Activated effector memory CD4-positive, alpha-beta T cell treated with anti-CD3 and anti-CD28 coated beads, Interleukin-2, amount 50 U/mL, for 16 hours (primary cell): ENCODE measurements at regions not wholly inside any gene's neighbourhood (a gene's known extent, or its start where the extent isn't known, plus 50 kb on each side); places are given as distances from the start of the nearest gene placed in this dataset.
A peak's percentile ranks its signal among the peaks of the same experiment; 100 is the strongest.

Experiments used
- DNase-seq: peaks from one replicate; pipeline ENCODE4 v3.0.0-alpha.2; 2020

DNA sequence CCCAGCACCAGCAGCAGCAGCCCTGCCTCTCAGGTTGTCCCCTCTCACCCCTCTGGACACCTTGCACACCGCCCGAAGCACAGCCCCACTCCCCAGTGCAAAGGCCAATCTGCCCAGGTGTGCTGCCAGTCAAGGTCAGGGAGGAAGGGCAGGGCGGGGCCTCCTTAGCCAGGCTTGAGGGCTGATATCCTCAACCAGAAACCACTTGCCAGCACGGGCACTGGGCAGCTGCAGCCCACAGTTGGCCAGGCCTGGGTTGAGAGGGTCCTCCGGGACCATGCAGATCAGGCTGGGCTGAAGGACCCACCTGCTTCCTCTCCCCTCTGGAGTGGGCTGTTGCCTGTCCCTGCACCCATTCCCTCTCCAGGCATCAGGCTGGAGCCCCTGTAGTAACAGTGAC is 588.3 kb downstream of the NPHP4 start:
- DNase-seq, result no peak

GRCh38 chr1:5402618-5403017 is 589.6 kb downstream of the NPHP4 start:
- DNase-seq, result no peak

DNA sequence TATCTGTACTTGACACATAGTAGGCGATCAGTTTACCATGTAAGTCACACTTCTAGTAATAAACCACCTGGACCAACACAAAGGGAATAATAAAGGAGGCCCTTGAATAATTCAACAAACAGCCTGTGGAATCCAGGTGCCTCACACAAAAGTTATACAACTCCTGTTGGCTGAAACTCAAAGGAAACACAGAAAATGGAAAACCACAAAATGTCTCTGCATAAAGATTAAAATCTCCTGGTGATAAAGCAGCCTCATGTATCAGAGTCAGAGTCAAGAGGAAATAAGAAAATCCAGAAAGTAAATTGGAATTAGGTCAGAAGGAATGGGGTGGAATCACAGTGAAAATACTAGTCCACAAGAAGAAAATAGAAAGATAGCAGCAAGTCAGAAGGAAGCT is 592.5 kb downstream of the NPHP4 start:
- DNase-seq, result no peak

DNA sequence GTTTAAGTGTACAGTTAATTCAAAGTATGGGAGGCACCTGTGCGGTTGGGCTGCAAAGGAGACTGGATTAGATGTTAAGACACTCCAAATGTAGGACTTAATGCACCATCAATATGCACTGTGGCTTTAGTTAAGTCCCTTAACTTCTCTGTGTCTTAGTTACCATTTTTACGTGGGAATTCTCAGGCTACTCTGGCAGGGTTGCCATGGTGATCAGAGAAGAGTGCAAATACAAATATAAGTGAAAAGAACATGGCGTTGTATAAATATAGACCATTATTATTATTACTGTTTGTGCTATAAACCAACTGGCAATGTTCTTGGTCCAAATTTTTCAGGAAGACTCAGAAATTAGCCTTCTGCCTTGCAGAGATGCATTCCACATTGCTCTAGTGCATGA is 595.6 kb downstream of the NPHP4 start:
- DNase-seq, result no peak

- no peak for DNase-seq
Measured at GRCh38 chr1:5394111-5394510, 598.1 kb downstream of the NPHP4 start.

GRCh38 chr1:5393603-5394002 is 598.6 kb downstream of the NPHP4 start:
- DNase-seq, result no peak

DNA sequence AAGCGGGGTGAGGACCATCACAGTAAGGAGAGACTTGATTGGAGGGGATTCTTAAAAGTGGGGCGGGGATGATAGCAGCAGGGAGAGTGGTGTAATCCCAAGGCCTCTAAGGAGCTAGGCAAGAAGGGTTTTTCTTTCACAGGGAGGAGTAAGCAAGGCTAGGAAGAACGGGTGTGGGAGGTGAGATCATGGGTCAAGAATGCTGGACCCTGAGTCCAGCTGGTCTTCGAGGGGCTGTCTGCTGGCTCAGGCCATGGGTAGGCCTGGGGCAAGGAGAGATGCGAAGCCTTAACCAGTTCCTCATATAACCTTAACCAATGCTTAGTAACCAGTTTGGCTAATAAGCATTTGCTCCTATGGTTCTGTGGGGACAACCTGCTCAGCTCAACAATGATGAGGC is 599.1 kb downstream of the NPHP4 start:
- no peak for DNase-seq

GRCh38 chr1:5391725-5392124 is 600.5 kb downstream of the NPHP4 start:
- DNase-seq, result peak; percentile 24

GRCh38 chr1:5390504-5390903 is 601.7 kb downstream of the NPHP4 start:
- no peak for DNase-seq

DNA sequence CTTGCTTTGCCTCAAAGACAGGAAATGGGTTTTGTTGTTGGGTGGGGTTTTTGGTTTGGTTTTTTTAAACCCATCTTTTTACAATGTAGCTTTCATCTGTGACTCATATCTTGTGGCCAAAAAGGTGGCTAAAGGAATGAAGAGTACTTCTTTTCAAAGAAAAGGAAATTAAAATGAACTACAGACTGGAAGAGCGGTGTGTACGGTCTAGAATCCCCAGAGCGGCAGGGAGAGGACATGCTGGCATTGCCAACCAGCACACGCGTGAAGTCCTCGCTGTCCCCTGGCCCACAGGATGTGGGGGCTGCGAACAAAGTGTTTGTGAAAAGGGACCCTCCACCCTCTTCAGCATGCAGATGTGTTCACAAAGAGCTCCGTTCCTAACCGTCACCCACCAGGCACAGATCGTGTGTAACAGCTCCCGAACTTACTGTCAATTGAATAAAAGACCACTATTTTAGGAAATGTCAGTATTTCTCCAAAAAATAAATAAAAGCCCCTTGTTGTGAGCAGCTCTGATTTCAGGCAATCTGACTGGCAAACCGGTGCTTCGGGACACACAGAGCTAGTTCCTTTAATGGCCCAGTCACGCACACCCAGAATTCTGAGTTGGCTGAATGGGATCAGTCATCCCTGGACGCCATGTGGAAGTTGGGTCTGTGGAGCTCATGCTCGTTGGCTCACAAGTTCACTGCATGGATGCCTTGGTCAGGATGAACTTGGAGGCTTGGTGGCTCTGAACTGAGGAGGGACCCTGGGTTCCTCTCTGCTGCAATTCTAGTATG is 602.9 kb downstream of the NPHP4 start:
- DNase-seq, result no peak

DNA sequence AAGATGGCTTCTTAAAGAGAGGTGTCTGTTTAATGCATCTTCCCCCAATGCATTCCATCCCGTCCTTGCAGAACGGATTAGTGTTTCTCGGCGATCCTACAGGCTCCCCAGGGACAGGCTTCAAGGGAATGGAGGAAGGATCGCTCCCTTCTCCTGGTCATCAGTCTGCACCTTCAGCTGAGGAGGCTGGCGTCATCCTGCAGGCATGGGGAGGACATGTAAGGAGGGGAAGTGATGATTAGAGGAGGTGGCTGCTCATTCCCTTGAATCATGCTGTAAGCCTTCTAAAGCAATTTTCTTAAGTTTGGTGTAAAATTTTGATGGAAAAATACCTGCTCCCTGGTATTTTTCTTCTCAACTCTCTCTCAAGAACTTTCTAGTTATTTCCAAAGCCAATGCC is 603.6 kb downstream of the NPHP4 start:
- no peak for DNase-seq

DNA sequence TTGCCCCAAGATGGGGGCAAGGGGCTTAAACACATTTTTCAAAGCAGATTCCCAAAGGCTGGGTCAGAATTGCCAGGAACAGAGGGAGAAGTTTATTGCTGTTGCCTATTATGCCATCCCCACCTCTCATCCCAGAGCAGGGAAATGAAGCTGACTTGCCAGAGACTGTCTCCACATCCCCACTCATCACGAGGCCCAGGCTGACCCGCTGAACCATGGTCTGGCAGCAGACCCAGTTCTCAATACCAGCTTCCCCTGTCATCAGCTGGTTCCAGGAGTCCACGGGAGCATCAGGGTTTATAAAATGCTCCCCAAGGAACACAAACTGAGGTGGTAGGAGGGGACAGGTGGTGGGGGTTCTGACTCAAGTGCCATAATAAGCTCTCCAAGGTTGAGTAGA is 605.9 kb downstream of the NPHP4 start:
- DNase-seq, result peak; percentile 24

DNA sequence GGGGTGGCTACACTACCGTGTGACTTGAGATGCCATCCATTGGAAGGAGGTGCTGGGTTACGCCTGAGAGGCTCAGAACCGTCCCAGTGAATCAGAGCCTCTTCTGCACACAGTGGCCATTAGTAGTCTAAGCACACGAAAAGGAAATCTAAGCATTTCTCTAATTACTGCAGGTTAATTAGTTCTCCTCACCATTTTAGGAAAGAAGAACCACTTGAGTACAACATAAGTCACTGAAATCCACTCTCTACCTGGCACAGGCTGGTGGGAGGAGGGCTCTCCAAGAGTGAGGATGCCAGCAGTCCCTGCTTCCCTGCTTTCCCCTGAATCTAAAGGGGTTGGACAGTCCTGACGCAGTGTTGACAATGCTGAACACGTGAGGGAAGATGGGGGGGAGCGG is 606.3 kb downstream of the NPHP4 start:
- DNase-seq, result peak; percentile 10

DNA sequence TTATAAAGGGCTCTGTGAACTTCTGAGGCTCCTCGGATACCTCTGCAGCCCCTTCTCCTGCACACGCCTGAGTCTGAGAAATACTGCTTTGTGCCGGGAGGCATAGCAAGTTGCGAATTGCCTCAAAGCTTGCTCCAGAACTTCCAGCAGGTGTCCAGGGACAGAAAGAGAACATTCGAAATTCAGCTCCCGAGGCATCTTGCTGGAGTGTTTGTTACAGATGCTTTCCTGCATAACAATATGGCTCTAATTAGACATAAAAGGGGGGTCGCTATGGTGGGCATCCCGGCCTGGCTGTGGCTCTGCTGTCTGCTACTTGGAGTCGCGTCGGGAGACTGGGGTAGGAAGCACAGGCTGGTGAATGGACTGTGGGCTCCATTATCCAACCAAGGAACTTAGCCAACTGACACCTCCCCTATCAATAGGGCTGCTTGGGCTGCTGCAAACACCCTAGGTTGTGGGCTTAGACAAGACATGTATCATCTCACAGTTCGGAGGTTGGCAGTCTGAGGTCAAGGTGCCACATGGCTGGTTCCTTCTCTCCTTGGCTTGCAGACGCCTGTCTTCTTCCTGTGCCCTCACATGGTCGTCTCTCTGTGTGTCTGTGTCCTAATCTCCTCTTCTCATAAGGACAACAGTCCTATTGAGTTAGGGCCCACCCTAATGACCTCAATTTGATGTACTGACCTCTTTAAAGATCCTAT is 607.0 kb downstream of the NPHP4 start:
- peak; percentile 38 for DNase-seq

GRCh38 chr1:5381491-5381890 is 610.7 kb downstream of the NPHP4 start:
- no peak for DNase-seq

DNA sequence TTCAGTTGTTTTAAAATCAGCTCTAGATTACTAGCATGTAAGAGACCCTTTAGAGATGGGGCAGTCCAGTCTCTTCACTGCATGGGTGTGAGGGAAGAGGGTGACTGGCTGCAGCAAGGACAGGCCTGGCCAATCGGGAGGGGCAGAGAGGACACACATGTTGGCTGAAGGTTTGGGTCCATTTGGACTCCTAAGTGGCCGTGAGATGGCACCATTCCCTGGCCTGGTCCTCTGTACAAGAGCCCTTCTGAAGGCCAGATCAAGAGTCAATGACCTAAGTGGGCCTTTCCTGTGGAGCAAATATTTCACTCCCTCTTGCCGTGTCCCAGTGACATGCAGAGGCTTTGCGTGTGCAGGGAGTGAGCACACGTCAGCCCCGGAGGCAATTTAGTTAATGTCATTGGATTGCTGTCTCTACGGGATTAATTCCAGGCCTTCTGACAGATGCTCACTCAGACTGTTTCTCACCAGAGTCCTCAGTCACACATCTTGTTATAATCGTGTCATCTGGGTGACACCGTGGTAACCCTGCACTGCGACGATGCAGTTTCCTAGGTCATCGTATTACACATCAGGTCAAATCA is 613.0 kb downstream of the NPHP4 start:
- DNase-seq, result no peak

- DNase-seq, result no peak
Measured at GRCh38 chr1:5376538-5377247, 615.5 kb downstream of the NPHP4 start.

DNA sequence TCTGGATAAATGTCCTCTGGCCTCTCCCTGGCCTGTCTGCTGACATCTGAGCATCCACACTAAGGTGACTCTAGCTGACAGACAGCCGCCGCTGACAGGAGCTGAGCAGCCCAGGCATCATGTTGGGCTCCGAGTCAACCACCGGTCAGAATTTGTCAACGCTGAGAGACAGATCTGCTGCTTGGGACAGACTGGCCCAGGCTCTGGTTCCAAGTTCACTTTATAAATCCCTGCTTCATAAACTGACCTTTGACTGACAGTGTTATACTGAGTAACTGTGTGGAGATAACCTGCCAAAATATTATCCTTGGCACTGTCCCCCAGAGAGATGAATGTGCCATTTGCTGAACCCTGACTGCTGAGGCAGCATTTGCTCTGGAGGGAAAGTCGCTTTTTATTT is 616.7 kb downstream of the NPHP4 start:
- DNase-seq, result no peak

DNA sequence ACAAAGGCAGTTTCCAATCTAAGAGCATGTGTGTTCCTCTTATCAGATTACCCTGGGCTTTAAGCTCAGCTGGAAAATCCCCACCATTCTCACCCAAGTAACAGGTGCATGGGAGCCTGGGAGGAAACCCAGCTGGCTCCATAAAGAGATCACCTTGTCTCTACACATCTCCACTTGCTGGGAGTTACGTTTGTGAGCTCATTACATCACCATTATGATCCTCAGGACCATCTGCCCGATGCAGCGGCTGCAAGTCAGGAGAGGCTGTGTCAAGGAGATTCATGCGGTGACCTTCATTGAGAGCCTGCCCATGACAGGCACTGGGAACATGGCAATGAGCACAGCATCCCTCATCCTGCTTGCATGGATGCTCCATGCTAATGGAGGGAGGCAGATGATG is 618.0 kb downstream of the NPHP4 start:
- no peak for DNase-seq

DNA sequence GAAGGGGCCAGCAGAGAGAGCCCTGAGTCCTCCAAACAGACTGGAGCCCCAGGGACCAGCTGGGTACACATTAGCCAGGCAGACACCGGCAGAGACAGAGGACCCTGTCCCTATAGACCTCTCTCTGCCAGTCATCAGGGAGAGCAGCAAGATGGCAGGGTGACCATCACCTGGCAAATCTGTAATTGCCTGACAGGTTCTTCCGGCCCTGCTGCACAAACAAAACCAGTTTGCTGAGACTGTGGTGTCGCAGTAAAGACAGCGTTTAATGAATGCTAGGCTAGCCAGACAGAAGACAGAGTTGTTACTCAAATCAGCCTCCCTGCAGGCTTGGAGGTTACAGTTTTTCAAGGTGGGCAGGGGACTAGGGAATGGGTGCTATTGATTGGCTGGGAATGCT is 618.9 kb downstream of the NPHP4 start:
- DNase-seq, result no peak

DNA sequence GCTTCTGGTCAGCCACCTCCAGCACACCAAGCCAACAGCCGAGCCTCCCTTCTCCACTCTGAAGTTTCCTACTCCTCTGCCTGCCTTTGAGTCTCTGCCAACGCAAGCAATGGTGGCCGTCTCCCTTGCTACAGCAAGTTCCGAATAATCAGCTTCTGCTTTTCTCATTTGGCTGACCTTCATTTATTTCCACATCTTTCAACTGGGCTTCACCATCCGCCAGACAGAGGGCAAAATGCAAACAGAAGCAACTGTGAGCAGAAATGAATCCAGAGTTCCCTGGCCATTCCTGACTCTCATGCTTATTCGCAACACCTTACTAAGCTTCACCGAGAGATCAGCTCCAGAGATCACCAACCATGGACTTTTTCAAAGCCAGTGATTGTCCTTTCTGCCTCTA is 621.0 kb downstream of the NPHP4 start:
- DNase-seq, result peak; percentile 22

DNA sequence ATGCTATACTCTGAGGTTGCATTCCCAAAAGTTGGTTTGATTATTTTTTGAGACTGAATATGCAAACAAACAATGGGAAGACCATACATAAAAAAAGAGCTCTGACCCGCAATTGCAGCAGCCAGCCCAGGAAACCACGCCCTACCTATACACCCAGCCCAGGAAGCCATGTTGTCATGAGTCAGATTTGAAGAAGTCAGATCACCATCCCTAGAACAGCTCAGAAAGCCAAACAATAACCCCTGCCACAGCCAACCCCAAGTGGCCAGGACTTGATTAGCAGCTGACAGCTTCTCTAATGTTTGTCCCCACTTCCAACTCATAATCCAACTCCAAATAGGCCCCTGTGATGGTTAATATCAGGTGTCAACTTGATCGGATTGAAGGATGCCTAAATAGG is 621.9 kb downstream of the NPHP4 start:
- DNase-seq, result peak; percentile 55

- DNase-seq, result no peak
Measured at GRCh38 chr1:5369223-5369622, 623.0 kb downstream of the NPHP4 start.

DNA sequence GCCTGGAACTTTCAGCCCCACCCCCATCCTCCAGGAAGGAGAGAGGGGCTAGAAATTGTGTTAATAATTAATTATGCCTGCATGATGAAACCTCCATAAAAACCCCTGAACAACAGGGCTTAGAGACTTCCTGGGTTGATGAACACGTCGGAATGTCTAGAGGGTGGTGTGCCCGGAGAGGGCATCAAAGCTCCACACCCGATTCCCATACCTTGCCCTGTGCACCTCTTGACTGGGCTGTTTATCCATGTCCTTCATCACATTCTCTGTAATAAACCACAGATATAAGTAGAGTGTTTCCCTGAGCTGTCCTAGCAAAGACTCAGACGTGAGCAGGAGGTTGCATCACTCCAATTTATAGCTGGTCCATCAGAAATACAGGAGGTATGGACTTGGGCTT is 624.0 kb downstream of the NPHP4 start:
- DNase-seq, result no peak
